ENCODE measurements at regions not wholly inside any gene's neighbourhood (a gene's known extent, or its start where the extent isn't known, plus 50 kb on each side); places are given as distances from the start of the nearest gene placed in this dataset.
A peak's percentile ranks its signal among the peaks of the same experiment; 100 is the strongest.

DNA sequence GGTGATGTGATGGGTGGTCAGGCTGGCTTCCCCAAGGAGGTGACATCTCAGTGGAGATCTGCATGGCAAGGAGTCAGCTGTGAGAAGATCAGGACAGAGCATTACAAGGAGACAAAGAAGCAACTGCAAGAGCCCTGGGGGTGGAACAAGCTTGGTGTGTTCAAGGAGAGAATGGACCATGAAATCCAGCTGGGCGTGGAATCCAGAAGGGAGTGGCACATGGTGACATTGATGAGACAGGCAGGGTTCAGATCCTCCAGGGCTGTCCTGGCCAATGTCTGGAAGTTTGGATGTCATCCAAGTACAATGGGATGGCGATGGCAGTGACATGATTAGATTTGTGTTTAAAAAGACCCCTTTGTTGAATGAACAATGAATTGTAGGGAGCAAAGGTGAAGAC, 175.6 kb downstream of the MACROH2A1 start:
- intact Hi-C loops (cut with DNase I), result no loop called here
- ATAC-seq, result no peak
- DNase-seq, result no peak

- DNase-seq, result no peak
- intact Hi-C loops (cut with DNase I), result no loop called here
Measured at GRCh38 chr5:135222771-135223170, 176.3 kb downstream of the MACROH2A1 start.

GRCh38 chr5:135222171-135222681, 176.8 kb downstream of the MACROH2A1 start:
- ATAC-seq (peak; percentile 32 to 45), DNase-seq (no peak)
- intact Hi-C loops (cut with DNase I), result no loop called here

More at GRCh38 chr5:135222771-135223170, 176.3 kb downstream of the MACROH2A1 start:
- ATAC-seq, result no peak

- DNase-seq (no peak), ATAC-seq (no peak)
- intact Hi-C loops (cut with DNase I), result no loop called here
Measured at GRCh38 chr5:135221696-135222095, 177.3 kb downstream of the MACROH2A1 start.

DNA sequence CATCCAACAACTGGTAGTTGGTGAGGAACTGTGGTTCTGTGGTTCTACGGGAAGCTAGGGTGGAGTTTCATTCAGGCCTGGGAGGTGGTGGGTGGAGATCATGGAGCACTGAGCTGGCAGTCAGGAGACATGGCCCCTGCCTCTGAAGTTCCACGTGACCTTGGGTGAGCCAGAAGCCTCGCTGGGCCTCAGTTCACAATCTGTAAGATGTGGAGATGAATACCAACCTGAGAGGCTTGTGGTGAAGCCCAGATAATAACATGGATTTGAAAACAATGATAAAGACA, 177.9 kb downstream of the MACROH2A1 start:
- ATAC-seq, result no peak
- intact Hi-C loops (cut with DNase I), result no loop called here
- DNase-seq, result no peak

DNA sequence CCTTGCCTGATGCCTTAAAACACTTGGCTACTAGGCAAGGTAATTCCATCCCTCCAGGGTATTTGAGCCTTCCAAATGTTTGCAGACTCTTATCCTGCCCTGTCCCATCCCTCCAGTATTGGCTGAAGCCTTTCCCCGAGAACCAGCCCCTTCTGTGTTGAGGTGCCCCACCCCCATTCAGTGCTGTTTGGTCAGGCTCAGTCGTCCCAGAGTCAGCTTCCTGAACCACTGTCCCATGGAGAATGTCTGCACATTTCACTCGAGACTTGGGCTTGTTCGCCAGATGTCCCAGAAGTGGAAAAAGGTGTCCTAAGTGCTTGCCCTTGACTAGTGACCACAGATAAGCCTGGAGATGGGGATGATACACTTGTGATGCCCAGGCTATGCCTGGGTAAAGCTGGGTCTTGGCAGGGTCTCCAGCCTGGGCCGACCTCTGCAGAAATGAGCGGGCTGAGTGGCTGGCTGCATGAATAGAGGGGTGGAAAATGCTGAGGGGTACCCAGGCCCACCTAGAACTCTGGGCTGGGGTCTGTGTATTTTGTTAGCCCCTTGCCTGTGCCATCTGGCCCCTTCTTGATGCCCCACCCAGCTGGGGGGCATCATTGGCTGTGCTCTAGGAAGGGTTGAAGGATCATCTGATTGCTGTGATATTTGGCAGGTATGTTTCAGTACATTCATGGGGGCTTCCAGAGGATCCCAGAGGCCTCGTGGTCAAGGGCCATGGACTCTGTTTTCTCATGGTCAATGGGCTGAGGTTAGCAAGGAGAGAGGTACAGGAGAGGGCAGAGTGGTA, 178.4 kb downstream of the MACROH2A1 start:
- intact Hi-C loops (cut with DNase I), result no loop called here
- no peak for ATAC-seq
- no peak for DNase-seq

- no peak for ATAC-seq
- intact Hi-C loops (cut with DNase I), result no loop called here
Measured at GRCh38 chr5:135219868-135220267, 179.2 kb downstream of the MACROH2A1 start.

DNA sequence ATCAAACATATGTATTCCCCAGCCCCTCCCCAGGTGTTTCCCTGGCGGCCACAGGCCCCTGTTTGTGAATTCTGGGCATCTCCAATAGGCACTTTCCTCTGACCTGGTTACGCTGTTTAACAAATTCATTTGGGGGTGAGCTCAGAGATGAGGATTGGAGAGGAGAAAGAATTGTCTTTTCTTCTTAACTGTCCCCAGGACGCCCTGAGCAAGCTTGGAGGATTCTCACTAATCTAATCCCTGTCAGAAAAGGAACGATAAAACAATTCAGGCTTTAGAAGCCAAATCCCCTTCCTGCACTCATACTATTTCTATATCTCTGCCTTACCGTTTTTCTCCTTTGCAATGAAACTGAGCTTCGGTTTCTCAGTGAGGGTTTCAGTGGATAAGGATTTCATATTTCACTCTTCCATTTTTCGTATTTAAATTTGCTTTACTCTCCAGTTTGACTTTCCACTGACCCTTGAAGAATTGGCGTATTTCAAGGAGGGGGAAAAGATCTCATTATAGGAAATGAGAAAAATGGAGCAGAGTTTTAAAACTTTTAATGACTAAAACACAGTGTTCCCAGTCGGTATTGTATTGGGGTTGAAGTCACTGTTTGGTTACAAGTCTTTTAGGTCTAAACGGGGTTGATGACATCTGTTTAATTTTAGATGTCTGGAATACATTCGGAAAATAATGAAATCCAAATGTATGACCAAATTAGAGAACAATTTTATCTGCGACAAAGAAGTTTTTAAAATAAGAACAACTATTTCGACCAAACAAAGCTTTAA, 180.1 kb downstream of the MACROH2A1 start:
- DNase-seq (no peak), ATAC-seq (no peak)
- intact Hi-C loops (cut with DNase I), result no loop called here

More at GRCh38 chr5:135219868-135220267, 179.2 kb downstream of the MACROH2A1 start:
- DNase-seq, result no peak

GRCh38 chr5:135218486-135218755, 180.6 kb downstream of the MACROH2A1 start:
- DNase-seq (no peak), ATAC-seq (no peak)
- intact Hi-C loops (cut with DNase I), result no loop called here

- no peak for DNase-seq
- ATAC-seq, result no peak
- intact Hi-C loops (cut with DNase I), result no loop called here
Measured at GRCh38 chr5:135217669-135218485, 181.2 kb downstream of the MACROH2A1 start.

DNA sequence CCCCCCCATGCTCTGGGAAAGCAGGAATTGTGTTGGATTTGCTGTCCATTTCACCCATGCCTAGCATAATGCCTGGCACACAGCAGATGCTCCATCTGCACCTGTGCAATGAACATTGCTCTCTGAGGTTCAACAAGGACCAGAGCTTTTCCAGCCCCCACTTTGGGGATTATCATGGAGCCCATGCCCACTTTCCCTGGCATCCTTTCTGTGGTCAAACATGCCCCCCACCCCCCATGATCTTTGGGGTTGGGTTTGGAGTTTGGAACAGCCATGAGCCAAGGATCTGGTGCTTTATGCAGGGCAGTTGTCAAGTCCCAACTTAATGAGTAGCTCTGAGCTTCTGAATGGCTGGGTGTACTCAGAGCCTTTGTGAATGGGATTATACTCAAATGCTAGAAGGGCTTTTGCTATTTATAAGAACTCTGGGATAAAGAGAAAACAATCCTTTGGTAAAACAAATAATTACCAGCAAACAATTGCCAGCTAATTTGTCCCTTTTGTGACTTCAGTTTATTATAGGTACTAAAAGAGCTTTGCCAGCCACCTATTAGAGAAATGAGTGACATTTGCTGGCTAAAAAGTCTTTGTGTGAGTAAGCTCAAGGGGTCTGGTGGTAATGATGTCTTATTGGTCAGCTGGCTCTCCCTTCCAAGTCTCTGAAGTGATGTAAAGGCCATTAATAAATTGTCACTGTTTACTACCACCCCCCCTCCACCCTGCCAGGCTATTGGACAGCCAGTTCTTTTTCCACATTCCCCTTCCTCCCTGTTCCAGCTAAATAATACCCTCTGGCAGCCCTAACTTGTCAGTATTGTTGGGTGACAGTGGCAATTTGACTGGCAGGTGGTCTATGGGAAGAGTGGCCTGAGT, 182.3 kb downstream of the MACROH2A1 start:
- ATAC-seq (no peak), DNase-seq (no peak)
- intact Hi-C loops (cut with DNase I), result no loop called here

DNA sequence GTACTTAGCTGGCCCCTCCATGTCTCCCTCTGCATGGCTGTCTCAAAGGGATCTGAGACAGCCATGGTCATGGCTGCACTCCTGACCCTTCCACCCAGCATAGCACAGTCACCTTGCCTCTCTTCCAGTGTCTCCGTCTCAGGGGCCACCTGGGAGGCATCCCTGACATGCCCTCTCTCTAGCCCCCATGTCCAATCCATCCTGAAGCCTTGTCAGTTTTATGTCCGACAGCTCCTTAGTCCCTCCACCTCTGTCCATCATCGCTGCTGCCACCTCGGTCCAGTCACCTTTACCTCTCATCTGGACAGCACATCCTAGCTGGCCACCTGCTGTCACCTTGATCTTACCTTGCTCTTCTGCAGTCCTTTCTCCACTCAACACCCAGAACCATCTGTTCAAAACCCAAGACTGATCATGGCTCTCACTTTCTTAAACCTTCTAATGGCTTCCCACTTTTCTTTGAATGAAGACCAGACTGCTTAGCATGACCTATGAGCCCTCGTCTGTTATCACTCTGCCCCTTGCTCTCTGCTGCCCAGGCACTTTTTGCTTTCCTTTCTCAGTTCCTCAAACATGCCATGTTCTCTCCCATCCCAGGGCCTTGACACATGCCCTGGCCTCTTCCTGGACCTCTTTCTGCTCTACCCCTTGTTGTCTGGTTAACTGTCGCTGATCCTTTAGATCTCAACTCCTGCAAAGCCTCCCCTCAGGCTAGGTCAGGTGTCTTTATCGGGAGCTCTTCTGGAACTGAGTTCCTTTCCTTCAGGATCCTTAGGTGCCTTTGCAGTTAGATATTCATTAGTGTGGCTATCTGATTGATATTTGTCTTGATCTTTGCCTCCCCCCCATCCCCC, 181.8 kb upstream of the PITX1 start:
- DNase-seq, result no peak
- intact Hi-C loops (cut with DNase I), result no loop called here
- ATAC-seq, result no peak

DNA sequence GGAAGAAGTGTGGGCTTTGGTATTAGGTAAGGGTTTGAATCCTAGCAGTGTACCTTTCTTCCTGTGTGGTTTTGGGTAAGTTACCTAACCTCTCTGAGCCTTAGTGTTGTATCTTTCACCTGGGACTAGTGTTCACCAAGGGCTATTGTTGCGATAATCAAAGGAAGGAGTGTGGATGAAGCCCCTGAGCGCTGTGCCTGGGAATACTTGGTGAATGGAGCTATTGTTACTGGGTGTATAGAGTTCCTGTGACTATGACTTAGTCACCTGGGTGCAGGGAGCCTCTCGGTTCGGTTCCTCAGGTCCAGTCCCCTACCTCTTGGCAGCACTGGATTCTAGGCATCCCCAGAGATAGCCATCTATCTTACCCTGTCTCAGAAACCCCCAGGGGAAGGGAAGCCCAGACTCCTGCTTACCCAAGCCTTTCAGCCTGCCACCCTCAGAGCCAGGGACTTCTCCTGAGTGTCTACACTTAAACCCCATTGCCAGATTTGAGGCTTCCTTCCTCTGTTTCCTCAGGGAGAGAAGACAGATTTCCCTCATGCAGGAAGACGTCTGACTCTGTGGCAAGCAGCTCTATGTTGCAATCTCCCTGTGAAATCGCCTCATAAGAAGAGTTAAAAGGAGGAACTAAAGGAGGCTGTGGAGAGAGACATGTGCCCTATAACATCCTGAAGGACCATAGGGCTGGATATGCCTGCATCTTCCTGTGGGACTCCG, 181.0 kb upstream of the PITX1 start:
- intact Hi-C loops (cut with DNase I), result no loop called here
- DNase-seq (no peak), ATAC-seq (peak; percentile 43 to 60)

- ATAC-seq (no peak), DNase-seq (no peak)
- intact Hi-C loops (cut with DNase I), result no loop called here
Measured at GRCh38 chr5:135213466-135214239, 179.6 kb upstream of the PITX1 start.

DNA sequence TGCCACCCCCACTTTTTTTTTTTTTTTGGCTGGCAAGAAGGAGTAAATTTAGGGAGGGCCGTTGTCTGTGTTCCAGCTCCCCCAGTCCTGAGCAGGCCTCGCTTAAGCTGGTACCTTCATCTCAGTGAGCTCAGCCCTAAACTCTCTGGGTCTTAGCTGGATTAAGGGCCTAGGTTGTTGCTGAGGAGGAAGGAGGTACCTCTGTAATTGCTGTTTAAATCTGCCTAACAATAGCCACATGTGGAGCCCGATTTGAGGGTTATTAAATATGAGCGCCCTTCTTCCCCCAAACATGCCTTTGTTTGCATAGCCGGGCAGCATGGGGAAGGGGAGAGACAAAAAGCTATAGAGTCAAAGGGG, 179.0 kb upstream of the PITX1 start:
- ATAC-seq (no peak), DNase-seq (no peak)
- intact Hi-C loops (cut with DNase I), result no loop called here

GRCh38 chr5:135212361-135213026, 178.5 kb upstream of the PITX1 start:
- no peak for DNase-seq
- no peak for ATAC-seq
- intact Hi-C loops (cut with DNase I), result no loop called here
